ENCODE measurements at regions not wholly inside any gene's neighbourhood (a gene's known extent, or its start where the extent isn't known, plus 50 kb on each side); places are given as distances from the start of the nearest gene placed in this dataset.

DNA sequence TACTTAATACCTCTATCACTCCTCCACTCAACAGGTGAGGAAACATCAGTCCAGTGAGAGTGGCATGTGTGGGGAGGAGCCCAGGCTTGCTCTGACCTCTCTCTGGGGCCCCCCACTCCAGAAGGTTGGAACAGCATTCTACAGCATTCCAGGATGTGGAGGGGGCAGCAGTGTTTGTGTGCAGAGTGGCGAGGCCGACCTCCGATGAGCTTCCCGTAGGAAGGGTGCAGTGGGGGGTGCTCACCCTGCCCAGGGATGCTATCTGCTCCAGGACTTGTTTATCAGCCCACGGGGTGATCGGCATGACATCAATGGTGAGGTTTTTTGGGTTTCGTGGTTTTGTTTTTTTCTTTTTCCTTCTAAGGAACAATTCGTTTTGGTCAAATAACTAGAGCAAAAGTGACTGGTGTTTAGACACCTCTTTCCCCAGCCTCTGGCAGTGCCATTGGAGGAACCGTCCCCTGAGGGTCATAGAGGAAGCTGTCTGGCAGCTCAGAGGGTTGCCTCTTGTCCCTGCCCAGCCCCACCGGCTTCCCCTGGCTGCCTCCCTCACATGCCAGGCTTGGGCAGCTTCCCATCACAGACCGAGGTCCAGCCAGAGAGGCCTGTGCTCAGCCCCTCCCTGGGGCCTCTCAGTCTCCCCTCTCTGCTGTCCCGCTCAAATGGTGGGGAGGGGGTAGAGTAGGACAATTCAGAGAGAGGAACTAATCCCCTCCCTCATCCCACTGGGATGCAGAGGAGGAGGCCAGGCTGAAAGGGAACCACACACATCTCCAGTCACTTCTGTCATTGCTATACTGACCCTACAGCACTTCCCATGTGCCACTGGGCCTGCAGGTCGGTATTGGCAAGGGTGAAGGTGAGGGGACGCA, 96.5 kb downstream of the ZFP36L2 start:
- peak; percentile 47 for DNase-seq (ENCODE audit: low read depth)

DNA sequence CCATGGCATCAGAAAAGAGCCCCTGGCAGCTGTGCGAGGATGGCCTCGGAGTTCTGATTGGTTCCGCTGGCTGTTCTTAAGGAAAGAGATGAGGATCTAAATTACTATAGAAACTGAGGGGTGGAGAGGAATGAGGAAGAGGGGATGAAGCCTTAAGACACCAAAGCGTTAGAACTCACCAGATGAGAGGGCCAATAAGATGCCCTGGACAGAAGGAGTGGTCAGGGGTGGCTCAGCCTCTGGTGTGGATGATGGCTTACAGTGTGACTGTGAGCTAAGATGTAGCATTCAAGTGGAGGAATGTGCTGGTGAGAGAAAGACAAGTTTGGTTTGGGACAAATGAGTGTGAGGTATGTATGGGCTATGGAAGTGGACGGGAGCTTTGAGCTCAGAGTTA, 97.8 kb downstream of the ZFP36L2 start:
- no peak for DNase-seq (ENCODE audit: low read depth)

DNA sequence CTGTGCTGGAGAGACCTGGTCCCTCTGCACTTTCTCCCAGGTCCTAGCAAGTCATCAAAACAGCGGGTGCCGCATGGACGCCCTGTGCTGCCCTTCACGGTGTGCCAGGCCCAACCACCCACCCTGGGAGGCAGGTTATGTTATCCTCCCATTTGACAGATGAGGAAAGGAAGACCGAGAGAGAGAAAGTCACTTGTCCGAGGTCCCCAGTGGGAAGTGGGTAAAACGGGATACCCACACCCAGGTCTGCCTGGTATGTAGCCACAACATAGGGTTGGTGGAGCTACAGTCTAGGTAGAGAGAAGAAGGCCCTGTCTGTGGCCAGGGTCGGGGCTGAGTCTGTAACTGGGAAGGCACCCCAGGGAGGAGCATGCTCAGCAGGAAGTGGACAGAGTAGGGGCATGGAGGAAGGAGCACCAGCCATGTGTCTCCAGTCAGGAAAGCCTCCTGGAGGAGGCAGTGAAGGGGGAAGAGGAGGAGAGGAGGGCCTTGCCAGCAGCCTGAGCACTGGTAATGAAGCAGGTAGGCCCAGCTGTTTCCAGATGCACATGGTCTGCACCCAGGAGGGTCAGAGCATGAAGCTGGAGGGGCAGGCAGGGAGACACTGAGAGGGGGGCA, 98.4 kb downstream of the ZFP36L2 start:
- no peak for DNase-seq (ENCODE audit: low read depth)

DNA sequence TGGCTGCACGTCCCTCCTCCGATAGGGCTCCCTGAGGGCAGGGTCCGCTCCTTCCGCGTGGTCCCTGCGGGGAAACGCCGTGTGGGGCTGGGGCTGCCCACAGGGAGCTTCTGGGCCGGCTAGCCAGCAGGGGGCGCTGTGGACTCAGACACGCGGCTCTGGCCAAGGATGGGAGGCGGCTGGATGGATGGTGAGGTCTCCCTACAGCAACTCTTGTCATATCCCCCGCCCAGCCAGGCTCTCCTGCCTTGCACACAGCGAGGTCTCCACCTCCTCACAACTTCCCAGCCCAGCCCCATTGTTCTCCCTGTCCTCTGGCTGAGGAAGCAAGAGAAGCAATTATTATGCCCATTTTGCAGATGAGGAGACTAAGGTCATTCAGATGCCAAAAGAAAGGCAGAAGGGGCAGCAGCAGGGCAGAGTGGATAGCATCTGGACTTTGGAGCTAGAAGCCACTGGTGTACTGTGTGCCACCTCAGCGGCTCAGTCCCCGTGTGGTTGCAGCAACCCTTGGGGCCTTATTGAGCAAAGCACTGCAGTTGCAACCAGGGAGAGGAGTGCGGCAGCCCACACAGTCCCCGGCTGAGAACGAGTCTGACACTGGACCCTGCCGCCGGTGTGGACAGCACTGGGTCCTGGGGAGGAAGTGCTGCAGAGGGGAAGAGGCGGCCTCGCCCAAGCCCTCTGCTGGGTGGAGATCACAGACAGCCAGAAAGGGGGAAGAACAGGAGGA, 99.0 kb downstream of the ZFP36L2 start:
- DNase-seq (ENCODE audit: low read depth) = no peak

DNA sequence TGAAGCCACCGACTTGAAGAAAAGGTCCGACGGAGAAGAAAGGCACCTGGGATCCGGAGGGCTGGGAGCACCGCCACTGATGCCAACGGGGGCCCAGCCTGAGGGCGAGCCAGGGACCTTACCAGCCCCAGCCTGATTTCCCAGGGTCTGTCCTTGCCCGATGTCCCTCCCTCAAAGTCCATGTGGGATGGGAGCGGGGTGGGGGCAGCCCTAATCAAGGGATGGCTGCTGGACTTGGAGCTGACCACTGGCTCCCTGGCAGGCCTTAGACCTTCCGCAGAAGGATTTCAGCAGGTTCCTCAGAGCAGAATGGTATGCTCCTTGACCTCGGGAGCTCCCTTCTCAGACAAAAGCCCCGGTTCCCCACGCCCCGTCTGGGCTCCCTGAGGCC, 99.6 kb downstream of the ZFP36L2 start:
- no peak for DNase-seq (ENCODE audit: low read depth)

DNA sequence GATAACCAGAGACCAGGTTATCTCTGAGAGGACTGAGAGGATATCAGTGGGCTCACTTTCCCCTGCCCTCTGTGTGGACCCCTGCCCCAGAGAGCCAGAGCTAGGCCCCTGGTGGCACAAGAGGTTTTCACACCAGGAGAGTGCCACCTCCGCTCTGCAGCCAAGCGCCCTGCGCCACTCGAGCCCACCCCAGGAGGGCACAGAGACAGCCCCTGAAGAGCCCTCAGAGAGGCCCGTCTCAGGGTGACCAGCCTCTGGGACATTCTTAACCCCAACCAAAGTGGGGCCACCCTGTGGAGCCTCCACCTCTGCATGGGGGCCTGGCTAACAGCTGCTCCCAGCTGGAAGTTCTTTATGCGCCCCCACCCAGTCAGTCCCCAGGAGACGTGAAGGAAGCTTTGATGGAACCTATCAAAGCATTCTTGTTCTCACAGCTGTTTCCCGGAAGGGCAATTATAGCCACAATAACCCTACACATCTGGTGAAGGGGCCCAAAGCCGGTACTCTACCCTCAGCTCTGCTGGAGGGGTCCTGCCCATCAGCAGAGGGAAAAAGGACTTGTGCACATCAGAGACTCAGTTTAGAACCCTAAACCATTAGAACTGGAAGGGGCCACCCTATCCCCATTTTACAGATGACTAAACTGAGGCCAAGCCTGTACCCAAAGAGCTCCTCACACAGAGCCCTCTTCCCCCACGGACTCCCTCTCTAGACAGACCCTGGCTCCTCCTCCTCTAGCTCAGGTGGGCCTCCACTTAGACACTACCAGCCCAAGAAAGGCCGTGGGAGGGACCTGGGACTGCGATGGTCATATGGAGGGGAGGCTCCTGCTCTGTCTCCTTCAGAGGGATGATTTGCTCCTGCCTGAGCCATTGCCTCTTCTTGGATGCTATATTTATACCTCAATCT, 101.1 kb downstream of the ZFP36L2 start:
- DNase-seq (ENCODE audit: low read depth) = no peak

DNA sequence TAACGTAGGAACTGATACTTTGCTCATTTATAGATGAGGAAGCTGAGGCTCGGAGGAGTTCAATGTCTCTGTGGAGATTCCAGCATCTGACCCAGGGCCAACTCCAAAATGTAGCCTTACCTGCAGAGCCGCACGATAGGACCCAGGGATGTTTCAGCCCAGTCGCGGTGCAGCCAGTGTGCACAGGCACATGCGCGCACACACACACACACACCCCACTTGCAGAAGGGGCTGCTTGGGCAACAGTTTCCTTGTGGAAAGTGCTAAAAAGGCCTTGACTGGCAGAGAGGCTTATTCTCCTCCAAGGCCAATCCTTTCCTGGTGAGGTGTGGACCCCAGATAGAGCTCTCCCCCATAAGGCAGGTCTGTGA, 101.7 kb downstream of the ZFP36L2 start:
- DNase-seq (ENCODE audit: low read depth) = no peak

DNA sequence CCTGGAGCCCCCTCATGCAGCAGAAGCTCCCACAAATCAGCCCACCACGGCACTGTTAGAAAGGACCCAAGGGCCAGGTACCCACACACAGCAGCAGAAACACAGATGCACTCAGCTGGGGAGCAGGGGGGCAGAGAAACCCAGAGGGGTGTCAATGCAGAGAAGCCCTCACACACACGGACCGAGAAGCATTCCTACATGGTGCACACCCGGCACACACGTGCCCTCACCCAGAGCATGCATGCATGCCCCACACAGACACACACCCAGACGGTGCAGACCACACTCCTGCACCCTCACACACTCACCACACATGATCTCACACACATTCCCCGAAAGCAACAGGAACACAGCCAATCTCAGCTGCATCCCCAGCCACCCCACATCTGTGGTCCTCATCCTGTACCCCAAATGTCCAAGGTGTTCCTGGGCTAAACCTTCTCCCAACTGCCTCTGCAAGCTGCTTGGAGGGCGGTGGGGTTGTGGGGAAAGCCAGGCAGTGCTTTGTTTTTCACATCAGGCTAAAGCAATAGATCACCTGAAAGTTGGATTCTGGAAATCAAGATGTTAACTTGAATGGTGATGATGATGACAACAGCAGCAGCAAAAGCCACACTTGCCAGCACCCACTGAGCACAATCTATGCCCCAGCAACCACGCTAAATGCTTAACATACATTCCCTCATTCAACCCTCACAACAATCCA, 102.3 kb downstream of the ZFP36L2 start:
- no peak for DNase-seq (ENCODE audit: low read depth)

DNA sequence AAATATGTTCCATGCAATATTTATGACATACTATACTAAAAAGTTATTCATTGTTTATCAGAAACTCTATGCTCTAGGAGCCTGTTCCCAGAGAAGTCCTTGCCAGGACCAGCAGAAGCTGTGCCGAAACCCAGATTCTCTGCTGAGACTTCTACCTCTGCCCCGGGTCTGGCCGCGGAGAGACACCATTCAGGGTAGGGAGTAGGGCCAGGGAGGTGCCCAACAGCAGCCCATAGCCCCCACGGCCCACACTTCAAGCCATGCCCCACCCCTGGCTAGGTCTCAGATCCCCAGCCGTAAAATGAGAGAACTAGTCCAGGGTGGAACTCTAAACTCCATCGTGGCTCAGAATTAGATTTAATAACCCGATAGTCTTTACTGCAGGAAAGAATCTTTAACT, 102.9 kb downstream of the ZFP36L2 start:
- no peak for DNase-seq (ENCODE audit: low read depth)

DNA sequence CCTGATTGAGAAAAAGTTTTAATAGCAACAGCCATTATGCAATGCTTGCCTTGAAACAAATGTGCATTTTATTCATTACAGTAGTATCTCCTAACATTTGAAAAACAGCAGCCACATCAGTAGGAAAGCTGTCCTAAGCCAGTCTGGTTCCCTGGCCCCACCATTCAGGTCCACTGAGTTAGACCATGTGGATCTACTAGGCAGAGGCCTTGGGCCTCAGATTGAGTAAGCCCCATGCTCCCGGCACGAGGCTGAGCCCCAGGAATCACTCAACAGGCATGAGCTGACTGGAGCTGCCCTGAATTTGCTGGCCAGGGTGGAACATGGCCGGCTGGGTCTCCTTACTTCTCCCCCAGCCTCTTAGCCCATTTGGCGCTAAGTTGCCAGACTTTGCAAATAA, 103.4 kb downstream of the ZFP36L2 start:
- DNase-seq (ENCODE audit: low read depth) = peak; percentile 51

DNA sequence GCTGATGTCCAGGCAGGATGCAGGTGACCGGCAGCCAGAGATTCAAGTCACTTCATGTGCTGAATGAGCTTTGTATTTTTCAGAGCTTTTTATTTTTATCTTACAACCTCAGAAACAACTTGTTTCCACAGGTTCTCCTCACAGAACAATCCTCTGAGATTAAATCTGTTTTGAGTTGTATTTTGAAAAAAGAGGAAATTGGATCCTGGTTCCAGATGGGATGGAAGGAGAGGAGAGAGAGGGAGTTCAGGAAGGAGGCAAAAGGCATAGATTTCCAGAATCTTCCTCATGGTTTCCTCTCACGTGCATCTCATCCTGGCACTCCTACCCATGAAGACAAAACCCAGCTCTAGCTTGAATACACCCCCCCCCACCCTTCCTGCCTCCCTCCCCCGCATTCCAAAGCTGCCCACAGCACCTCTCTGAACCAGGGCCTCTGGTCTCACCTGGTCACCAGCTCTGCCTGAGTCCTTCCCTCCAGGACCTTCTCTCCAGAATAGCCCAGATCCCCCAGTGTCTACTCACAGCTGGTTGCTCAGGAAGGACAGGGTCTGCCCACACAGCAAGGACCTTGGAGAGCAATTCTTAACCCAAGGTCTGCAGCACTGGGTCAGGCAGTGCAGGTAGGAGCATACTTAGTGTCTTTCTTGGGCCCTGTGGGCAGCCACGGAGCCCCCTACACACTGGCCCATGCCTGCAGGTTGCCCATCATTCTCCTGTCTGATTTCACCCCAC, 104.7 kb downstream of the ZFP36L2 start:
- DNase-seq (ENCODE audit: low read depth) = no peak

DNA sequence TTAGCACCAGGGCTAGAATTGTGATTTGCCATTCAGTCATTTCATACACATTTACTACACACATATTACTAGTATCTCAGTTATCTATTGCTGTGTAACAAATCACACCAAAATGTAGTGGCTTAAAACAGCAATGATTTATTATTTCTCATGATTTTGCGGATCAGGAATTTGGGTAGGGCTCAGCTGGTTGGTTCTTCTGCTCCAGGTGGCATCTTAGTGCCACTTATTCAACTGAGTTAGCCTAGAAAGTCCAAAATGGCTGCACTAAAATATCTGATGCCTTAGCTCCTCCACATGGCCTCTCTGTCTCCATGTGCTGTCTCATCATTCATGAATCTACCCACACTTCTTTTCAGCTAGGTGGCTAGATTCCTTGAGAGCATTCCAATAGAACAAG, 107.1 kb downstream of the ZFP36L2 start:
- no peak for DNase-seq (ENCODE audit: low read depth)

DNA sequence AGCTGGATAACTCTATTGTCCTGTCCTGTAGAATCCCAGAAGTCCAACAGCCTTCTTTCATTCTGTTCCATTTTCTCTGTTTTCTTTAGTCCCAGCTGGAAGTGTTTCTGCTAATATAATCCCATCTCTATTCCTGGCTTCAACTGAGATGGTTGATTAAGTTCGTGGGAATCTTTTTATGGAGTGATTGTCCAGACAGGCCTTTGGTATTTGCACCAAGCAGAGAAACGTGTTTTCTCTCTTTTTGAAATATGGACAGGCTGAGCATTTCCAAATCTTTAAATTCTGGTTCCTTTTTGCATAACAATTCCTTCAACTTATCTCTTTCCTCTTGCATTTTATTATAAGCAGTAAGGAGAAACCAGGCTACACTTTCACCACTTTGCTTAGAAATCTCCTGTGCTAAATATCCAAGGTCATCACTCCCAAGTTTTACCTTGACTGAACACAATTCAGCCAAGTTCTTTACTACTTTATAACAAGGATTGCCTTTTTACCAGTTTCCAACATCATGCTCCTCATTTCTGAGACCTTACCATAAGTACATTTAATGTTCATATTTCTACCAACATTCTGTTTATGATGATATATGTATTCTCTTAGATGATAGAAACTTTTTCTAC, 108.8 kb downstream of the ZFP36L2 start:
- no peak for DNase-seq (ENCODE audit: low read depth)

DNA sequence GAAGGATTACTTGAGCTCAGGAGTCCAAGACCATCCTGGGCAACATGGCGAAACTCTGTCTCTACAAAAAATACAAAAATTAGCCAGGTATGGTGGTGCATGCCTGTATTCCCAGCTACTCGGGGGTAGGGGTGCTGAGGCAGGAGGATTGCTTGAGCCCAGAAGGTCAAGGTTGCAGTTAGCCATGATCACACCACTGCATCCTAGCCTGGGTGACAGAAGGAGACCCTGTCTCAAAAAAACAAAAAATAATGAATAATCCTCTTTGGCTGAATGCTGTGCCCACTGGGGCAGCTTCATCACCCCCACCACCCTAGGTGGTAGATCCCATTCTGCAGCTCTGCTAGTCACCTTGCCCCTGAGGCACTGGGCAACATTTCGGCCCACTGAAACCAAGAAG, 109.4 kb downstream of the ZFP36L2 start:
- DNase-seq (ENCODE audit: low read depth) = no peak

DNA sequence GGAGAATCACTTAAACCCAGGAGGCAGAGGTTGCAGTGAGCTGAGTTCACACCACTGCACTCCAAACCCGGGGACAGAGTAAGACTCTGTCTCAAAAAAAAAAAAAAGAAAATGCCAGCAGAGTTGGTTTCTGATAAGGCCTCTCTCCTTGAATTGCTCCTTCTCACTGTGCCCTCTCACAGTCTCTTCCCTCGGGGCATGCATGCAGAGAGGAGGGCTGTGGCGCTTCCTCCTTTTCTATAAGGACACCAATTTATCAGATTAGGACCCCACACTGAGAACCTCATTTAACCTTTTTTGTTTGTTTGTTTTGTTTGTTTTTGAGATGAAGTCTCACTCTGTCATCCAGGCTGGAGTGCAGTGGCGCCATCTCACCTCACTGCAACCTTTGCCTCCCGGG, 110.5 kb downstream of the ZFP36L2 start:
- DNase-seq (ENCODE audit: low read depth) = no peak

DNA sequence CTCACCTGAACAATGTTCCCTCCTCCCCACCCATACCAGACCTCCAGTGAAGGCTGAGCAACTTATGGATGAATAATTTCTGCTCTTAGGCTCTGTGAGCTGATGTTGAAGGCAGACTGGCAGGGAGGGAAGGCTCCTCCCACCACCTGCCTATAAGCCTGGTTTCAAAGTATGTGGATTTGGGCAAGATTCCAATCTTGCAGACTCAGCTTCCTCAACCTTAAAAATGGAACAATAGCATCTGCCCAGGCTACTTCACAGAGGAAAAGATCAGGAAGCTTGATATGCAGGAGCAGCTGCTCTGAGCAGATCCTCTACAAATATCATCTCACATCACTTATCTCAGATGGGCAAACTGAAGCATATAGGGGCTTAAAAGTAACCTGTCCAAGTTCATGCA, 112.2 kb downstream of the ZFP36L2 start:
- no peak for DNase-seq (ENCODE audit: low read depth)

DNA sequence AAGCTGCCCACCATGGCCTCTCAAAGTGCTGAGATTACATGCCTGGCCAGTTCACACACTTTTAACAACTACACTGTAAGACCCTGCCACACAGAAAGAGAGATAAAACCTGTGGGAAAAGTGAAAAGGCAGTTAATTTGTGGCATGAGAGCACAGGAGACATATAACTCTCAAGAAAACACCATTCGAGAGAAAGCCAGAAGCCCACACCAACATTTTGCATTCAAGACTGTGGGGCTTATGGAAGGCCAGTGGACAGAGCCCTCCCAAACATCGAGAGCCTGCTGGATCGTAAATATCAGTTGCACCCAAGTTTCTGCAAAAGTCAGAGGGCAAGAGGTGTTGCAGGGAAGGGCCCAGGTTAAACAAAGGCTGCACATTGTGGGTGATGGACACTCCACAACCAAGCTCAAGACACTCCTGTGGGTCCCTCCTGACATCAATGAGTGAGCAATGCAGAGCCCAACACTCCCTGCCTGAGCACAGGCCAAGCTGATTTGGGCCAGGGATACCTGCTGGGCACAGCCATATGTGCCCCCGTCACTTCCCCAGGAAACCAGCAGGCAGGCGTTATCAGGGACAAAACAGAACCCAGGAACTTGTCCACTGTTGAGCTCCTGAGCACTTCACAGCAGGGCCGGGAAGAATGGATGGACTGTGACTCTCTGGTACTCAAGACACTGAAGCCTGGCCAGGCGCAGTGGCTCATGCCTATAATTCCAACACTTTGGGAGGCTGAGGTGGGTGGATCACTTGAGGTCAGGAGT, 114.4 kb downstream of the ZFP36L2 start:
- DNase-seq (ENCODE audit: low read depth) = no peak

DNA sequence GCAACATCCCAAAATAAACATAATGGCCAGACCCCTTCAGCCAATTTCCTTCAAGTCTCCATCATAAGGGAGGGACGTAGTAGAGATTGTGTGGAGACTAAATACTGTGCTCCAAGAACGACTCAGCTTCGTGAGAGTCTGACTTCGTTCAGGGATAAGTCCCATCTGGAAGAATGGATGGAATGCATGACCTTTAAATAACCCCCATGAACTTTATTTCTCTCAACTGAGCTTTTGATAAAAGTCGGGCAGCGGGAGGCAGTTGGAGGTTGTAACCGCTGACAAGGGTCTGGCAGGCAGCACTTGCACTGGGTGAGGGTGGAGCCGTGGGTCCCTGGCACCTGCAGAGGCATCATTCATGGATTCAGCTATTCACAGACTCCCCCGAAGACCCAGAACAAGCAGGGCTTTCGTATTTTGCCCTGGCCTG, 115.9 kb downstream of the ZFP36L2 start:
- peak; percentile 90 for DNase-seq (ENCODE audit: low read depth)

DNA sequence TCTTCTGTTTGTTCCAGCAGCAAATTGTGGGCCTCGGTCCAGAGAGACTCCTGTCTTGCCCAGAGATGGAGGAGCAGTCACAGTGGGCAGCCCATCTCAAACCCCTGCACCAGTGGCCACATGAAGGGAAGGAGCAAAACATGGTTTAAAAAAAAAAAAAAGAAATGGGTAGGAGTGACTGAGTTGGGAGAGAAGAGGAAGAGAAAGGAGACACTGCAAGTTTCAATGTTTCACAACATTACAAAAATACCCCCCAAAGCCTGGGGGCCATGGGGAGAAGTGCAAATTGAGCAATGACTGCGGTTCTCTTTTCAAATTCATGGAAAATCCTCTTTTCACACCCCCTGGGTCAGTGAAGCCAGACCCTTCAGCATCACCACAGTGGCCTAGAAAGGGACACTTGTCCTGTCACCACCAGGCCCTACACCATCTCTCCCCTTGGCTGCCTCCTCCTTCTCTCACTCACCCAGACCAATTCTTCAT, 117.1 kb downstream of the ZFP36L2 start:
- no peak for DNase-seq (ENCODE audit: low read depth)
